GM21423 (cell line): ENCODE measurements at regions not wholly inside any gene's neighbourhood (a gene's known extent, or its start where the extent isn't known, plus 50 kb on each side); places are given as distances from the start of the nearest gene placed in this dataset.
A peak's percentile ranks its signal among the peaks of the same experiment; 100 is the strongest.

Experiments used
- ATAC-seq: cut with Tn5 transposase; IDR thresholded peaks from one replicate; pipeline ENCODE4 v1.9.1; 2021; ENCODE audit warnings: mild to moderate bottlenecking, moderate library complexity; ENCODE audit not compliant: unreplicated experiment

- peak; percentile 54 for ATAC-seq
Measured at GRCh38 chr2:75787532-75788132, 76.9 kb upstream of the GCFC2 start.

DNA sequence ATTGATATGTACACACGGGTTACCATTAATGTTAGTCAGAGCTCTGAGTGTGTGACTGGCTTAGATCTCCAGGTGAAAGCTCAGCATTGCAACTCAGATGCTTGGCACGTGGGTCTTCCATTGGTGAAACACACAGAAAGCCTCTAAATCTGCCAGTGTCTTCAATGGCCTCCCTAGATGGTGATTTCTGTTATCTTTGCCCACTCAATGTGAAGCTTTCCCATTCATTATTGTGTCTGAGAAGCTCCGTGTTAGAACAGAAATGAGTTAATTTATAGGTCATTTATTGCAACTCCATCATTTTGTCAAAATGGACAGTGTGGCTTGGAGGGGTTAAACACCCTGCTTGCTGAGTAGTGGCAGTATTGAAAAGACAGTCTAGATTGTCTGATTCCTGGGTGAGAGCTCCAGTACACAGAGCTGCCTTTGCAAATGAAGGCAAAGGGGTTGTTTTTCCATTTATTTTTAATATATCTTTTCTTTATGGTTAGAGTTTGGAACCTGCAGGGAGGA, 64.7 kb upstream of the GCFC2 start:
- ATAC-seq = no peak

- ATAC-seq = no peak
Measured at GRCh38 chr2:75772908-75773630, 62.4 kb upstream of the GCFC2 start.

DNA sequence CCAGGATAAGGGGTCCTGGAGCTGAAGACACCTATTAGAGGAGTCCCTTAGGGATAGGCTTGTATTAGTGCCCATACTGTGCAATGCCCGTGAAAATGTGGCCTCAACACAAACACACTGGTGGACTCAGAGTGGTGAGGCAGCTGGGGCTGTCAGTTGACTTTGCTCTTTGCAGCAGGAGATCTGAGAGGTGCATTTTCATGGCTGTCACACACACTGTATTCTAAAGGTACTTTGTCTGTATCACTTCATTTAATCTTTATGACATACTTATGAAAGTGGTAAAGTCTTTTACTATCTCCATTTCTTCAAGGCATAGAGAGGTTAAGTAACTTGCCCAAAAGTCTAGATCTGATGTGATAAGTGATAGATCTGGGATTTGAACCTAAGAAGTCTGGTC, 55.1 kb upstream of the GCFC2 start:
- ATAC-seq = no peak

DNA sequence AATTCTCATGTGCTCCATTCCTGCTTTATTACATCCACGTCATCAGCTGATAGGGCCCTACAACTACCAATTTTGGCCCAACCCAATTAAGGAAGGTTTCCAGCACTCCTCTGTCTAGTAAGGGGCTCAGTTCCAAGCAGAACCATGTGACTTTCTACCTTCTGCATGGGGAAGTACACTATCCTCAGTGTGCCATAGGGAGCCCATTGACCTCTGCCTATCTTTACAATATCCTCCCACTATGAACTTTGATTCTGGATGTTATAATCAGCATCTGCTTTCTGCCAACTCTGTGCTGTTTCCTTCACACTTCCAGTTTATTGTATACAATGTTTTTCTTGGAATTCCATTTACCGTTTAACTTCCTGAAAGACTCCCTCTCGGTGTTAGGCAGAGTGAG, 53.9 kb upstream of the GCFC2 start:
- no peak for ATAC-seq
